ENCODE measurements at regions not wholly inside any gene's neighbourhood (a gene's known extent, or its start where the extent isn't known, plus 50 kb on each side); places are given as distances from the start of the nearest gene placed in this dataset.
"Not testable (repeated sequence)": the region's sequence is repeated elsewhere in the genome, so short reads cannot be mapped to it uniquely, and the experiment has no call there.

GRCh38 chr7:53611043-53611442 is 575.6 kb downstream of the POM121L12 start:
- DNase-seq (ENCODE audit: low read depth) = no peak
- no peak overlapping the region for H3K4me3 ChIP-seq (ENCODE audit: low read depth, low read length)
- TF ChIP-seq CTCF (IDR thresholded peaks at IDR 0.05; ENCODE audit: insufficient read depth, low read depth, low read length) = no peak

GRCh38 chr7:53624356-53624755 is 588.9 kb downstream of the POM121L12 start:
- no peak for DNase-seq (ENCODE audit: low read depth)
- H3K4me3 ChIP-seq (ENCODE audit: low read depth, low read length) = no peak overlapping the region
- TF ChIP-seq CTCF (IDR thresholded peaks at IDR 0.05; ENCODE audit: insufficient read depth, low read depth, low read length) = no peak

GRCh38 chr7:53628775-53629174 is 593.3 kb downstream of the POM121L12 start:
- H3K4me3 ChIP-seq (ENCODE audit: low read depth, low read length) = no peak overlapping the region
- DNase-seq (ENCODE audit: low read depth) = no peak
- no peak for TF ChIP-seq CTCF (IDR thresholded peaks at IDR 0.05; ENCODE audit: insufficient read depth, low read depth, low read length)

- DNase-seq (ENCODE audit: low read depth); H3K4me3 ChIP-seq (ENCODE audit: low read depth, low read length): not testable (repeated sequence)
Measured at GRCh38 chr7:53635251-53635650, 599.8 kb downstream of the POM121L12 start.

- TF ChIP-seq CTCF (IDR thresholded peaks at IDR 0.05; ENCODE audit: insufficient read depth, low read depth, low read length) = no peak
- DNase-seq (ENCODE audit: low read depth) = no peak
- no peak overlapping the region for H3K4me3 ChIP-seq (ENCODE audit: low read depth, low read length)
Measured at GRCh38 chr7:53638517-53638916, 603.1 kb downstream of the POM121L12 start.

GRCh38 chr7:53641091-53641490 is 605.7 kb downstream of the POM121L12 start:
- no peak for DNase-seq (ENCODE audit: low read depth)
- H3K4me3 ChIP-seq (ENCODE audit: low read depth, low read length) = no peak overlapping the region
- TF ChIP-seq CTCF (IDR thresholded peaks at IDR 0.05; ENCODE audit: insufficient read depth, low read depth, low read length) = no peak

- H3K4me3 ChIP-seq (ENCODE audit: low read depth, low read length) = no peak overlapping the region
- no peak for TF ChIP-seq CTCF (IDR thresholded peaks at IDR 0.05; ENCODE audit: insufficient read depth, low read depth, low read length)
- DNase-seq (ENCODE audit: low read depth) = no peak
Measured at GRCh38 chr7:53642361-53642760, 606.9 kb downstream of the POM121L12 start.
